GM12864 (cell line): ENCODE measurements at regions not wholly inside any gene's neighbourhood (a gene's known extent, or its start where the extent isn't known, plus 50 kb on each side); places are given as distances from the start of the nearest gene placed in this dataset.
"Not testable (repeated sequence)": the region's sequence is repeated elsewhere in the genome, so short reads cannot be mapped to it uniquely, and the experiment has no call there.

Experiments used
- DNase-seq: peaks from one replicate; pipeline ENCODE4 v3.0.0-alpha.2; 2011; ENCODE audit warnings: low read depth
- H3K4me3 ChIP-seq: 2 replicates; pipeline ENCODE4 v1.5.1; 2011; ENCODE audit warnings: mild to moderate bottlenecking, low read depth, low read length, control low read depth
- TF ChIP-seq, protein P1 (sequence below): IDR thresholded peaks from 2 replicates; pipeline ENCODE4 v1.5.1; 2011; ENCODE audit warnings: low read depth, mild to moderate bottlenecking, moderate library complexity, low read length, control low read depth, inconsistent platforms; ENCODE audit errors: missing control alignments

DNA sequence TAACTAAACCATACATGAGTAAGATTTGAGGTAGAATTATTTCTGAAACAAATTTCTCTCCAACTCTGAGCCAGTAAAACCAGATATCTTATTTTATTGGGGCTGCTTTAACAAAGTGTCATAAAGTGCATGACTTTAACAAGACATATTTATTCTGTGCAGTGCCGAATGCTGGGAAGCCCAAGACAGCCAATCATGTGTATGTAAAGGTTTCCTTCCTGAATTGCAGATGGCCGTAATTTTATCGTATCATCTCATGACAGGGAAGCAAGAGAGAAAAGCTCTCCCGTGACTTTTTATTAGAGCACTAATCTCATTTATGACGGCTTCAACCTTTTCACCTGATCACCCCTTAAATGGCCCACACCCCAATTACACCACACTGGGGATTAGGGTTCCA is 777.9 kb downstream of the TMEM121 start:
- no peak overlapping the region for H3K4me3 ChIP-seq
- TF ChIP-seq, protein P1, sequence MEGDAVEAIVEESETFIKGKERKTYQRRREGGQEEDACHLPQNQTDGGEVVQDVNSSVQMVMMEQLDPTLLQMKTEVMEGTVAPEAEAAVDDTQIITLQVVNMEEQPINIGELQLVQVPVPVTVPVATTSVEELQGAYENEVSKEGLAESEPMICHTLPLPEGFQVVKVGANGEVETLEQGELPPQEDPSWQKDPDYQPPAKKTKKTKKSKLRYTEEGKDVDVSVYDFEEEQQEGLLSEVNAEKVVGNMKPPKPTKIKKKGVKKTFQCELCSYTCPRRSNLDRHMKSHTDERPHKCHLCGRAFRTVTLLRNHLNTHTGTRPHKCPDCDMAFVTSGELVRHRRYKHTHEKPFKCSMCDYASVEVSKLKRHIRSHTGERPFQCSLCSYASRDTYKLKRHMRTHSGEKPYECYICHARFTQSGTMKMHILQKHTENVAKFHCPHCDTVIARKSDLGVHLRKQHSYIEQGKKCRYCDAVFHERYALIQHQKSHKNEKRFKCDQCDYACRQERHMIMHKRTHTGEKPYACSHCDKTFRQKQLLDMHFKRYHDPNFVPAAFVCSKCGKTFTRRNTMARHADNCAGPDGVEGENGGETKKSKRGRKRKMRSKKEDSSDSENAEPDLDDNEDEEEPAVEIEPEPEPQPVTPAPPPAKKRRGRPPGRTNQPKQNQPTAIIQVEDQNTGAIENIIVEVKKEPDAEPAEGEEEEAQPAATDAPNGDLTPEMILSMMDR, result no peak
- no peak for DNase-seq

- peak; percentile 60 for DNase-seq
- TF ChIP-seq, protein P1, result peak; percentile 100
- no peak overlapping the region for H3K4me3 ChIP-seq
Measured at GRCh38 chr14:106308839-106309389, 782.5 kb downstream of the TMEM121 start.

DNA sequence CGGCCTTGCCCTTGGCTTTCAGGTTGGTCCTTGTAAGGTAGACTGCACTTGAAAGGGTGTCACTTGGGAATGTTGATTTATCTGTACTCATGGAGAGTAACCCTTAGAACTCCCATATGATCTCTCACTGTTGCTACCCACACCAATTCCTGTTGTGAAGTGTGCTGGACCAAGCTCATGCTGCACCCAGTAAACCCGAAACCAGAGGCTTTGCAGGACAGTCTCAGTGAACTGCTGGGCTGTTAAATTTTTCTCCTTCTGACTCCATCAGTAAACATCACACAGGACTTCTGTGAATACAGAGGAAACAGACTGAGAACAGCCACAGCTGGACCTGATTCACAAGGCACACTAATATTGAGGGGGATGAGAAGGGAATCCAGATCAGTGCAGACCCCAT is 783.0 kb downstream of the TMEM121 start:
- H3K4me3 ChIP-seq, result no peak overlapping the region
- TF ChIP-seq, protein P1, result no peak
- DNase-seq, result no peak

GRCh38 chr14:106315436-106315835 is 789.1 kb downstream of the TMEM121 start:
- no peak for DNase-seq
- H3K4me3 ChIP-seq, result no peak overlapping the region
- TF ChIP-seq, protein P1, result no peak

DNA sequence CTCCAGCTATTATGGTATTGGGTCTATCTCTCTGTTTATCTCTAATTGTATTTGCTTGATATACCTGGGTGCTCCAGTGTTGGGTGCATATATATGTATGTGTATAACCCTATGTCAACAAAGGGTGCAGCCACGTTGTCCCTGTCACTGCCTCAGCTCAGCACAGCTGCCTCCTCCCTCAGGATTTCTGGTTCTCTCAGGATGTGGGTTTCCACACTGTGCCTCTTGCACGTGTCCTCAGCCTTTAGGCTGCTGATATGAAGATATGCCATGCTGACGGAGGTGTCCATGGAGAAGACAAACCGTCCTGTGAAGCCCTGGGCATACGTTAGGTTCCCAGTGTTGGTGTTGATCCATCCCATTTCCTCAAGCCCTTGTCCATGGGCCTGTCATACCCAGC is 791.2 kb downstream of the TMEM121 start:
- no peak overlapping the region for H3K4me3 ChIP-seq
- TF ChIP-seq, protein P1, result no peak
- no peak for DNase-seq

GRCh38 chr14:106318700-106319099 is 792.3 kb downstream of the TMEM121 start:
- no peak overlapping the region for H3K4me3 ChIP-seq
- no peak for DNase-seq
- TF ChIP-seq, protein P1, result peak; percentile 48

GRCh38 chr14:106323970-106324369 is 797.6 kb downstream of the TMEM121 start:
- H3K4me3 ChIP-seq, DNase-seq: not testable (repeated sequence)
